B cell (primary cell): ENCODE measurements at regions not wholly inside any gene's neighbourhood (a gene's known extent, or its start where the extent isn't known, plus 50 kb on each side); places are given as distances from the start of the nearest gene placed in this dataset.

Source experiments
- EZH2 ChIP-seq: IDR thresholded peaks from 2 replicates; pipeline ENCODE4 v1.6.1; 2012; ENCODE audit warnings: borderline replicate concordance, low read depth, mild to moderate bottlenecking, moderate library complexity, low read length; ENCODE audit not compliant: insufficient read depth, poor library complexity, severe bottlenecking
- TF ChIP-seq, protein P1 (sequence below): fragments of 200-600 bp; IDR thresholded peaks from one replicate; pipeline ENCODE4 v1.8.0; 2022; ENCODE audit warnings: antibody characterized with exemption, mild to moderate bottlenecking

DNA sequence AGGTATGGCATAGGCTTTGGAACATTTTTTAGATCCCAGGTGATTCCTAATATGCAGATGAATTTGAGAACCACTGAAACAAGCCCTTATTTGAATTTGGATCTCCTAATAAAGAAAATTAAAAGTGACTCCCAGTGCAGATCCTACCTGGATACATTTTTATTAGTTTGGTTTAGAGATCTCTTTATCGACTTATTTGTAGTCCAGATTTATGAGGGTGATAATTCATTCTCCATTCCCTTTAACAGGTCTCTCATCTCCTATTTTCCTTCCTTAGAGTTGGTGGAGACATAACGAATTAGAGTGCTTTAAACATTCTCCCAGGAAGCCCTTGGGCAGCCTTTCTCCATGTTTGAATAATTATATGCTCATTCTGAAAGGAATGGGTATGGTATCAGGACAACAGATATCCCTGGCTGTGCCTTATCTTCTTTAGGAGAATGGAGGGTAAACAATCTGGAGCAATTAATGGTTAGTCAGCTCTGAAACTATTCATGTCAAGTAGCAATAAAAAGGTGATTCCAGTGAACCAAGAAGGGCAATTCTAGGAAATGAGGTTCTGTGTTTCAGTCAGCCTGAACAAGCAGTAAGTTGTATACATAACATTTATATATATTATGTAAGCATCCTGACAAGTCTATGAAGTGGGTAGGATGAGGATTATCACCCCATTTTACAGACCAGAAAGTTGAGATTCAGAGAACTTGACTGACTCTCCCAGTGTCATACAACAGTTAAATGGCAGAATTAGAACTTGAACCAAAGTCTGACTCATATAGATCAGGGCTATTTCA is 53.9 kb upstream of the RCE1 start:
- TF ChIP-seq, protein P1, sequence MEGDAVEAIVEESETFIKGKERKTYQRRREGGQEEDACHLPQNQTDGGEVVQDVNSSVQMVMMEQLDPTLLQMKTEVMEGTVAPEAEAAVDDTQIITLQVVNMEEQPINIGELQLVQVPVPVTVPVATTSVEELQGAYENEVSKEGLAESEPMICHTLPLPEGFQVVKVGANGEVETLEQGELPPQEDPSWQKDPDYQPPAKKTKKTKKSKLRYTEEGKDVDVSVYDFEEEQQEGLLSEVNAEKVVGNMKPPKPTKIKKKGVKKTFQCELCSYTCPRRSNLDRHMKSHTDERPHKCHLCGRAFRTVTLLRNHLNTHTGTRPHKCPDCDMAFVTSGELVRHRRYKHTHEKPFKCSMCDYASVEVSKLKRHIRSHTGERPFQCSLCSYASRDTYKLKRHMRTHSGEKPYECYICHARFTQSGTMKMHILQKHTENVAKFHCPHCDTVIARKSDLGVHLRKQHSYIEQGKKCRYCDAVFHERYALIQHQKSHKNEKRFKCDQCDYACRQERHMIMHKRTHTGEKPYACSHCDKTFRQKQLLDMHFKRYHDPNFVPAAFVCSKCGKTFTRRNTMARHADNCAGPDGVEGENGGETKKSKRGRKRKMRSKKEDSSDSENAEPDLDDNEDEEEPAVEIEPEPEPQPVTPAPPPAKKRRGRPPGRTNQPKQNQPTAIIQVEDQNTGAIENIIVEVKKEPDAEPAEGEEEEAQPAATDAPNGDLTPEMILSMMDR, result no peak
- no peak for TF ChIP-seq EZH2
